ENCODE measurements at regions not wholly inside any gene's neighbourhood (a gene's known extent, or its start where the extent isn't known, plus 50 kb on each side); places are given as distances from the start of the nearest gene placed in this dataset.

- Mint-ChIP-seq H3K36me3 (ENCODE audit: low read depth) (peaks cover 8% of the 10 kb centered on the region; the same call in 2 of the 3 replicates), H3K27me3 (ENCODE audit: insufficient read depth, low read depth, poor library complexity) (no peaks in the 10 kb centered on the region), H3K27ac (no peak overlapping the region), H3K4me1 (no peaks in the 10 kb centered on the region), H3K4me3 (no peak overlapping the region), H3K9me3 (peaks cover 13% of the 10 kb centered on the region)
- no peak overlapping the region for H3K4me2 ChIP-seq
- H3F3A ChIP-seq (replicated peaks; ENCODE audit: low read depth): no peaks in the 10 kb centered on the region
- no peak overlapping the region for H3K4me3 ChIP-seq
- no peak for TF ChIP-seq EZH2phosphoT487 (IDR thresholded peaks at IDR 0.05; ENCODE audit: unreplicated experiment)
- H3K79me2 ChIP-seq (replicated peaks; ENCODE audit: insufficient read depth): no peaks in the 10 kb centered on the region
- H3K27ac ChIP-seq (ENCODE audit: low read depth): no peak overlapping the region
- H2AFZ ChIP-seq: no peak overlapping the region
- ATAC-seq: no peak
- DNase-seq (ENCODE audit: low spot score): no peak
- no peaks in the 10 kb centered on the region; the same call in 1 of the 2 replicates for H3K9me2 ChIP-seq (ENCODE audit: insufficient read depth)
- no peaks in the 10 kb centered on the region for H4K20me1 ChIP-seq (replicated peaks; ENCODE audit: insufficient read depth)
- no peaks in the 10 kb centered on the region for H3K27me3 ChIP-seq (ENCODE audit: insufficient read depth)
- H3K4me1 ChIP-seq (ENCODE audit: insufficient read depth): no peaks in the 10 kb centered on the region
- H3K36me3 ChIP-seq (ENCODE audit: insufficient read depth): 0 out of 2 replicates have a peak, but pooled peaks cover 3% of the 10 kb centered on the region
These were observed 165.5 kb upstream of the BET1 start for GRCh38 chr7:94169682-94170081.

- Histone ChIP-seq H4K20me1 (replicated peaks; ENCODE audit: insufficient read depth) (no peaks in the 10 kb centered on the region), H3K4me3 (no peak overlapping the region), H3K36me3 (ENCODE audit: insufficient read depth) (0 out of 2 replicates have a peak, but pooled peaks cover 3% of the 10 kb centered on the region), H3K27me3 (ENCODE audit: insufficient read depth) (no peaks in the 10 kb centered on the region), H3K79me2 (replicated peaks; ENCODE audit: insufficient read depth) (no peaks in the 10 kb centered on the region), H3K9me2 (ENCODE audit: insufficient read depth) (no peaks in the 10 kb centered on the region), H3F3A (replicated peaks; ENCODE audit: low read depth) (no peaks in the 10 kb centered on the region), H3K27ac (ENCODE audit: low read depth) (no peak overlapping the region), H3K4me2 (no peak overlapping the region), H2AFZ (no peak overlapping the region), H3K4me1 (ENCODE audit: insufficient read depth) (no peaks in the 10 kb centered on the region)
- no peak for DNase-seq (ENCODE audit: low spot score)
- Mint-ChIP-seq H3K4me3 (no peak overlapping the region), H3K4me1 (no peaks in the 10 kb centered on the region), H3K36me3 (ENCODE audit: low read depth) (peaks cover 1% of the 10 kb centered on the region; the same call in 2 of the 3 replicates), H3K27ac (no peak overlapping the region), H3K9me3 (peaks cover 5% of the 10 kb centered on the region), H3K27me3 (ENCODE audit: insufficient read depth, low read depth, poor library complexity) (no peaks in the 10 kb centered on the region)
- no peak for ATAC-seq
- no peak for TF ChIP-seq POLR2AphosphoS5 (IDR thresholded peaks at IDR 0.05; ENCODE audit: low read depth)
- no peak for TF ChIP-seq STAT1 (IDR thresholded peaks at IDR 0.05; ENCODE audit: unreplicated experiment)
- TF ChIP-seq ZNF114 (CRISPR knock-in tag; IDR thresholded peaks at IDR 0.05): no peak
- TF ChIP-seq ZNF331 (CRISPR knock-in tag; IDR thresholded peaks at IDR 0.05; ENCODE audit: low read depth): no peak
- TF ChIP-seq CREB1 (CRISPR knock-in tag; IDR thresholded peaks at IDR 0.05; ENCODE audit: low read depth): no peak
- no peak for TF ChIP-seq CTCF (conservative IDR thresholded peaks at IDR 0.05; ENCODE audit: low read depth in 2 of 2)
- no peak for TF ChIP-seq ZNF462 (CRISPR knock-in tag; IDR thresholded peaks at IDR 0.05)
- TF ChIP-seq EZH2 (IDR thresholded peaks at IDR 0.05; ENCODE audit: low read depth, unreplicated experiment): no peak
These were observed 166.7 kb upstream of the BET1 start for GRCh38 chr7:94170836-94171235.
